HG02588 (cell line): ENCODE measurements at regions not wholly inside any gene's neighbourhood (a gene's known extent, or its start where the extent isn't known, plus 50 kb on each side); places are given as distances from the start of the nearest gene placed in this dataset.

ENCODE experiments used
- ATAC-seq: cut with Tn5 transposase; IDR thresholded peaks from one replicate; pipeline ENCODE4 v1.9.1; 2021; ENCODE audit warnings: mild to moderate bottlenecking, moderate library complexity; ENCODE audit not compliant: unreplicated experiment

DNA sequence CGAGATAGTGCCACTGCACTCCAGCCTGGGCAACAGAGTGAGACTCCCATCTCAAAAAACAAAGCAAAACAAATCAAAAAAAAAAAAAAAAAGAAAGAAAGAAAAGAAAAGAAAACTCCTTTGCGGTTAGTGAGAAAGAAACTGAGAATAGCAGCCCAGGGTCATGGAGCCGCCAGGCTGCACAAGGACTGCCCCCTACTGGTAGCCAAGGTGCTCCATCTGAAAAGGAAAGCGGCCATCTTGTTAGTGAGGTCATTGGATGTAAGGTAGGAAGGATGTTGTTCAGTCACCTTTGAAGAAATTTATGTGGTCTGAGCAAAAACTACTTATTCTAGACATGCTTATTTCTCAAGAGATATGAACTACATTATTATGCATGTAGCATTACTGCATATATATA is 660.6 kb upstream of the TENM3 start:
- ATAC-seq = no peak

DNA sequence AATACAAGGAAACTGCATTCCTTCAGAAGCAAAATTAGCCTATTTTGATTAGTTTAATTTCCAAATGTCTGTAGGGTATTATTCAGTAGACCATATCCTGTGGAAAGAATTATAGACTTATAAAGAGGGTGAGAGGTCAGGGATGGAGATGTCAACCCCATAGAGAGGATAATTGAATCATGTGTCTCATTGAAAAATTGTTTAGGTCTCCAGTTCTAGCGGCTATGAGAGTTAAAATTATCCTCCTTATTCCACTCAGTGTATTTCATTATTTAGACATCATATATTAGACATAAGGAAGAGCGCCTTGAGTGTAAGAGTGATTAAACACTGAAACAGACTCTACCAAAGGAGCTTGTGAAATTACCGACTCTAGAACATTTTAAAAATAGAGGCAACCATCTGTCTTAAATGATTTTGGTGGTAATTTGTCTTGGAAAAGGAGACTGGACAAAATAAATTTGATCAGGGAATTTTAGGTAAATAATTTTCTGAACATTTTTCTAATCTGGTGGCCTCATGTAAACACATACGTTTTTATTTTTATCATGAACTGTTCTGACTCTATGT is 654.4 kb upstream of the TENM3 start:
- ATAC-seq = no peak

DNA sequence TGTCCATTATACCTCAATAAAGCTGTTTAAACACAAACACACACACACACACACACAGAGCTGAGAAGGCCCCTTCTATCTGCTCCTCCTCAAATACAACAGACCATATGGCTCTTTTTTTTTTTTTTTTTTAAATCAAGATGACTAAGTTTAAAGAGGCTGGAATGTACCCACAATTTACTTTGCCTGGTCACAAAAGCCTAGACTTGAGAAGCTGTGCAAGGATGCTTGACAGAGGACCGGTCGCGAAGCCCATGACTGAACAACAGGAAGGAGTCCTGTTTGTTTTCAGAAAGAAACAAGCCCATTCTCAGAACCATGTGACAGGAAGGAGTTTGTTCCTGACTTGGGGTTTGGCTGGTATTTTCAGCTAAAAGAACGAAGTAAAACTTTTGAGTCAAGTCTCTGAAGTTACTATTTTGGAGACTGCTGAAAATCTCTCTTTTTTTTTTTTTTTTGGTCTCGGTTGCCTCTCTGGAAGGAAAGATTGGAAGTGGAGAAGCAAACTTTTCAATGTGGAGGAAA is 650.9 kb upstream of the TENM3 start:
- no peak for ATAC-seq

GRCh38 chr4:181593703-181594102 is 649.5 kb upstream of the TENM3 start:
- ATAC-seq = no peak

DNA sequence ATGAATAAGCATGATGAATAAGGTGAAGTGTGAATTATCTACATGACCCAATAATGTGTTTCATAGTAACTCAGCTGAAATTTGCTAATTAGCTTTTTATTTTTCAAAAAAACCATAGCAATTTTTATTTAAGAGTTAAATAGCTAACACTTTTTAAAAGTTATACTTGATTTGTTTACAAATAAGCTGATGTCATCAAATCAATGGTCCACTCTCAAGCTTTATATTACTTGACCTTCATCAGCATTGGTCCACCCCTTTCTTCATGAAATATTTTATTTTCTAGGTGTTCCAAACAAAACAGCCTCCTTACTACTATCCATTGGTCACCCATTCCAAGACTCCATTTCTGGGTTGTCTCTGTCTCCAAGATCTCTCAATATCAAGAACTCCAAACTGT is 649.0 kb upstream of the TENM3 start:
- ATAC-seq = no peak

GRCh38 chr4:181595716-181596115 is 647.5 kb upstream of the TENM3 start:
- no peak for ATAC-seq

GRCh38 chr4:181597766-181598165 is 645.4 kb upstream of the TENM3 start:
- no peak for ATAC-seq

GRCh38 chr4:181599134-181599533 is 644.1 kb upstream of the TENM3 start:
- ATAC-seq = no peak

DNA sequence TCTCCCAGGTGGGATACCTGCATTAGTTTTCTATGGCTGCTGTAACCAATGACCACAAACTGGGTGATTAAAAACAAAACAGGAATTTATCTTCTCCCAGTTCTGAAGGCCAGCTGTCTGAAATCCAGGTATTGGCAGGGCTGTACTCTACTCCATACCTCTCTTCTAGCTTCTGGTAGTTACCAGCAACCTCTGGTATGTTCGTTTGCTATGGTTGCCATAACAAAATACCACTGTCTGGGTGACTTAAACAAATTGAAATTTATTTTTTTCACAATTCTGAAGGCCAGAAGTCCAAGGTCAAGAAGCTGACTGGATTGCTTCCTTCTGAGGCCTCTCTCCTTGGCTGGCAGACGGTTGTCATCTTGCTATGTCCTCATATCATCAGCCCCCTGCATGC is 642.1 kb upstream of the TENM3 start:
- ATAC-seq = no peak

GRCh38 chr4:181604546-181604945 is 638.7 kb upstream of the TENM3 start:
- ATAC-seq = no peak

- no peak for ATAC-seq
Observed at GRCh38 chr4:181606300-181606699, 636.9 kb upstream of the TENM3 start.

GRCh38 chr4:181608181-181608580 is 635.0 kb upstream of the TENM3 start:
- no peak for ATAC-seq

GRCh38 chr4:181611033-181611711 is 632.0 kb upstream of the TENM3 start:
- no peak for ATAC-seq

GRCh38 chr4:181611946-181612600 is 631.1 kb upstream of the TENM3 start:
- no peak for ATAC-seq

- no peak for ATAC-seq
Observed at GRCh38 chr4:181613200-181613599, 630.0 kb upstream of the TENM3 start.

DNA sequence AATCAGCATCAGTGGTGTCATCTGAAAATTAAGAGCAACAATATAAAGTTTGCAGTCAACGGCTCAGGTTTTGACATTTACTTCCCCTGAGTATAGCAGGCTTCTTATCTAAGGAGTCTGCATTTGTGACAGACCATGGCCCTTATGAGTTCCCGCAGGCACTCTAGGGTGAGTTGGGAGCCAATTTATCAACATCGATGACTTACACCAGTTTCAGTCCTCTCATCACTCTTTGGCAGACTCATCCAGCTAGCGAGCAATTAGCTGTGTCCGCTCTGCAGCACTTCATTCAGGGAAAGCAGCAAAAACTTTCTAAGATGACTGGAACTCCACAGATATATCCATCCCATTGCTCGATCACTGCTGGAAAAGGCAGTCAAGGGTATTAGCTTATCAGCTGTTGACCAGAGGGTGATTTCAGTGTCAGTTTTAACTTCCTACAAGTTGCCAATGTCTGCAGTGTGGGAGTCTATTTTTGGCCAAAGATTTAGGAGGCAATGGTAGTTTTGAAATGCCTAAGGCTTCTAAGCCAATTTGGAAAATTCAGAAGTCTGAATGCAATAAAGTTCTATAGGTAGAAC is 625.1 kb upstream of the TENM3 start:
- no peak for ATAC-seq

- no peak for ATAC-seq
Observed at GRCh38 chr4:181618896-181619295, 624.3 kb upstream of the TENM3 start.

DNA sequence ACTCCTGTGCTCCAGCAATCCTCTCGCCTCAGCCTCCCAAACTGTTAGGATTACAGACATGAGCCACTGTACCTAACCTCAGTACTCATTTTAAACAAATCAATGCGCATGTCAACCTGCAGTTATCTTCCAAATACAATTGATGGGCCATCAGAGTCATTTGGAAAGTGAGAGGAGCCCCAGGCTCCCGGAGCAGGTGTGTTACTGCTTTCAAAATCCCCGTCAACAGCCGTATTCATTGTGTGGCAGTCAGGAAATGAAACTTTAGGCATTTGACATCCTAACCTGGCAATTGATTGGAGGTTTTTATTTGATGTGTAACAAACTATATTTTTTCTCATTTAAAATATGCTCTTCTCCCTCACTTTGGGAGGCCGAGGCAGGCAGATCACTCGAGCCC is 623.6 kb upstream of the TENM3 start:
- ATAC-seq = no peak

DNA sequence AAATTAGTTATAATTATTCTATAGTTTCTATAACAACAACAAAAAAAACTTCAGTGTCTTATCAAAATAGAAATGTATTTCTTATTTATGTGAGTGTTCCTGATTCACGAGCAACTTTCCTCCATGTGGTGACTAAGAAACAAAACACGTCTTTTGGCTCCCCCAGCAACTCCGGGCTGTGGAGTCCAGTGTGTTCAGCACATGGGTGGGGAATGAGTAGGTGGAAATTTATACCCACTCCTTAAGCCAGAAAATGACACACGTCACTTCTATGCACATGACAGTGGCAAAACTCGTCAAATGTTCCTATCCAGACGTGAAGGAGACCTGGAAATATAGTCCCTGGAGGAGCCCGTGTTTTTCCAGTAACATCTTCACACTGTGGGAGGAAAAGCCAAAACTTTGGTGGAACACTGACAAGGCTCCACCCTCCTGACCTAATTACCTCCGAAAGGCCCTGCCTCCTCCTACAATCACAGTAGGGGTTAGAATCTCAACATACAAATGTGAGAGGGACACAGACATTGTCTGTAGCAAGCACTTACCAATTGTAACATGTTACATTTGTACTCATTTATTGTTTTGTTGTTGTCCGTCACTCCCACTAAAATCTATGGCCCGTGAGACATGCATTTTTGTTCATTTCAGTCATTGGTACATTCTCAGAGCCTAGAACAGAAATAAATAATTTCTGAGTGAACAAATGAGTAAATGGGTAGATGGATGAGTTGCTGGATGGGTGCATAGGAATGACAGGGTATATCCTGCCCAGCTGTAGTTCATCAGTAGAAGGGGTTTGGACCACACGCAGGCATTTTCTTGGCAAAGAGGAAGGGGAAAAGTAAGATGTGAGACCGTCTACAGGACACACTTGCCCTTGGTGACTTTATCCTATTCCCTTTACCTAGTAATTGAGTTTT is 605.8 kb upstream of the TENM3 start:
- ATAC-seq = no peak

- no peak for ATAC-seq
Observed at GRCh38 chr4:181643466-181643865, 599.7 kb upstream of the TENM3 start.

DNA sequence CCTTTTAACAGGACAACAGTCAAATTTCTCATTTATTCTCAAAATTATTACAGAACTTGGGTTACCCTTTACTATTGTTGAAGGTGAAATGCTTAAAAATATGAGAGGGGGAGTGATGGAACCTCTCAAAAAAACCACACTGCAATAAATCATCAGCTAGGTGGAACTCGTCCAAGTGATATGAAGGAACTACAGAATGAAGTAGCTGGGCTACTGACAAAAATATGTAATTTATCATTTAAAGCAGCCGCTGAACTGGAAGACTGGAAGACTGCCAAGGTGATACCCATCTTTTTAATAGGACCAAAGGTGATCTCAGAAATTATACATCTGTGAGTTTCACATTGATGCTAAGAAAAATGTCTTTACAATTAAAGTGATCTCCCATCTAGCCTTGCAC is 597.7 kb upstream of the TENM3 start:
- no peak for ATAC-seq
